ENCODE measurements at regions not wholly inside any gene's neighbourhood (a gene's known extent, or its start where the extent isn't known, plus 50 kb on each side); places are given as distances from the start of the nearest gene placed in this dataset.

- intact Hi-C loops (cut with micrococcal nuclease), result no loop called here
- H3K9me3 Mint-ChIP-seq, result peaks cover 0 to 3% (median 0%) of the 10 kb centered on the region in 7 donors
- no peaks in the 10 kb centered on the region for H3K9me3 ChIP-seq (replicated peaks in 1 of 2; ENCODE audit: control insufficient read depth in 1 of 2, insufficient read depth in 1 of 2, low read length in 2 of 2)
Measured at GRCh38 chr11:13874597-13874996, 87.9 kb upstream of the SPON1 start.

GRCh38 chr11:13875643-13876042 lies 86.9 kb upstream of the SPON1 start:
- Histone ChIP-seq H3K36me3 (replicated peaks in 1 of 2; ENCODE audit: control insufficient read depth in 1 of 2, insufficient read depth in 2 of 2, low read length in 2 of 2) (no peaks in the 10 kb centered on the region), H3K27ac (ENCODE audit: low read depth in 1 of 2, low read length in 2 of 2) (no peak overlapping the region), H3K79me2 (ENCODE audit: insufficient read depth, low read length) (no peaks in the 10 kb centered on the region), H3K9me3 (replicated peaks in 1 of 2; ENCODE audit: control insufficient read depth in 1 of 2, insufficient read depth in 1 of 2, low read length in 2 of 2) (no peaks in the 10 kb centered on the region), H3K4me1 (ENCODE audit: control insufficient read depth in 1 of 2, insufficient read depth in 2 of 2, low read length in 2 of 2) (no peaks in the 10 kb centered on the region), H2AFZ (ENCODE audit: insufficient read depth, low read depth, low read length, poor library complexity, severe bottlenecking) (no peak overlapping the region), H3K4me2 (replicated peaks; ENCODE audit: extremely low read depth, low read length, poor library complexity, severe bottlenecking) (no peak overlapping the region), H4K20me1 (ENCODE audit: insufficient read depth, low read length) (no peaks in the 10 kb centered on the region), H3K9ac (ENCODE audit: insufficient read depth, low read length, poor library complexity, severe bottlenecking) (no peak overlapping the region), H3K27me3 (ENCODE audit: control insufficient read depth in 2 of 2, insufficient read depth in 2 of 2, low read length in 2 of 2) (no peaks in the 10 kb centered on the region), H3K4me3 (replicated peaks in 1 of 3; ENCODE audit: low read depth in 2 of 3, low read length in 3 of 3) (no peak overlapping the region)
- no peak overlapping the region for H3K27ac Mint-ChIP-seq
- 93% methylated on average over 9 of the region's 9 CpGs for WGBS (ENCODE audit: insufficient coverage)
- H3K36me3 Mint-ChIP-seq, result no peaks in the 10 kb centered on the region
- peaks cover 0 to 2% (median 0%) of the 10 kb centered on the region in 7 donors for H3K9me3 Mint-ChIP-seq
- peaks cover 7% of the 10 kb centered on the region for H3K4me1 Mint-ChIP-seq
- intact Hi-C loops (cut with micrococcal nuclease), result no loop called here
- no peak for TF ChIP-seq CTCF (IDR thresholded peaks at IDR 0.05)
- peaks cover 1 to 2% (median 2%) of the 10 kb centered on the region in 3 donors for H3K27me3 Mint-ChIP-seq (ENCODE audit: low read depth in 3 of 3)
- H3K4me3 Mint-ChIP-seq, result no peak overlapping the region
- DNase-seq, result no peak

More at GRCh38 chr11:13874597-13874996, 87.9 kb upstream of the SPON1 start:
- DNase-seq, result no peak
- H3K9ac ChIP-seq (ENCODE audit: insufficient read depth, low read length, poor library complexity, severe bottlenecking), result no peak overlapping the region
- H3K27ac Mint-ChIP-seq, result no peak overlapping the region
- no peaks in the 10 kb centered on the region for H3K36me3 Mint-ChIP-seq
- H4K20me1 ChIP-seq (ENCODE audit: insufficient read depth, low read length), result no peaks in the 10 kb centered on the region
- no peak overlapping the region for H3K4me3 ChIP-seq (replicated peaks in 1 of 3; ENCODE audit: low read depth in 2 of 3, low read length in 3 of 3)
- no peaks in the 10 kb centered on the region for H3K27me3 ChIP-seq (ENCODE audit: control insufficient read depth in 2 of 2, insufficient read depth in 2 of 2, low read length in 2 of 2)
- no peaks in the 10 kb centered on the region for H3K79me2 ChIP-seq (ENCODE audit: insufficient read depth, low read length)
- H3K4me3 Mint-ChIP-seq, result no peak overlapping the region
- no peak overlapping the region for H3K27ac ChIP-seq (ENCODE audit: low read depth in 1 of 2, low read length in 2 of 2)
- no peaks in the 10 kb centered on the region for H3K4me1 ChIP-seq (ENCODE audit: control insufficient read depth in 1 of 2, insufficient read depth in 2 of 2, low read length in 2 of 2)
- no peaks in the 10 kb centered on the region for H3K36me3 ChIP-seq (replicated peaks in 1 of 2; ENCODE audit: control insufficient read depth in 1 of 2, insufficient read depth in 2 of 2, low read length in 2 of 2)
- peaks cover 1 to 2% (median 2%) of the 10 kb centered on the region in 3 donors for H3K27me3 Mint-ChIP-seq (ENCODE audit: low read depth in 3 of 3)
- H3K4me1 Mint-ChIP-seq, result peaks cover 7% of the 10 kb centered on the region
- no peak overlapping the region for H2AFZ ChIP-seq (ENCODE audit: insufficient read depth, low read depth, low read length, poor library complexity, severe bottlenecking)
- no peak overlapping the region for H3K4me2 ChIP-seq (replicated peaks; ENCODE audit: extremely low read depth, low read length, poor library complexity, severe bottlenecking)
- no peak for TF ChIP-seq CTCF (IDR thresholded peaks at IDR 0.05)

Data from CD14-positive monocyte (primary cell).